GM12878 (cell line): ENCODE measurements at regions not wholly inside any gene's neighbourhood (a gene's known extent, or its start where the extent isn't known, plus 50 kb on each side); places are given as distances from the start of the nearest gene placed in this dataset.
"Not testable (repeated sequence)": the region's sequence is repeated elsewhere in the genome, so short reads cannot be mapped to it uniquely, and the experiment has no call there.

Experiments used
- ATAC-seq: fragments of 200-7000 bp; cut with Tn5 transposase; 3 replicates; pipeline ENCODE4 v1.9.1; 2020; ENCODE audit warnings: mild to moderate bottlenecking, moderate library complexity
- BruUV-seq: library from RNA; stranded (reverse); fragments of 400-500 nt; replicated peaks from 2 replicates; lab custom pipeline; 2021; lab: Mats Ljungman, UMichigan
- CTCF ChIA-PET: fragments of 300-600 bp; sonication (Branson Sonifier 250); formaldehyde crosslinking; extraction: SDS; loops from one replicate; lab custom pipeline; 2021; ENCODE audit warnings: inconsistent platforms; lab: Yijun Ruan, JAX
- POLR2A ChIA-PET: fragments of 350-600 bp; formaldehyde crosslinking; extraction: SDS; loops from one replicate; lab custom pipeline; 2021; ENCODE audit warnings: inconsistent platforms; lab: Charles Lee
- RAD21 ChIA-PET: fragments of 300-600 bp; sonication (Branson Sonifier 250); formaldehyde crosslinking; loops from one replicate; lab custom pipeline; 2023; ENCODE audit warnings: antibody characterized with exemption; ENCODE audit not compliant: unreplicated experiment; lab: Charles Lee
- SMC1A ChIA-PET: fragments of 300-600 bp; sonication (Branson Sonifier 250); formaldehyde crosslinking; loops from one replicate; lab custom pipeline; 2023; ENCODE audit not compliant: unreplicated experiment, uncharacterized antibody; lab: Charles Lee
- DNase-seq: peaks from one replicate; pipeline ENCODE4 v3.0.0-alpha.2; 2011; ENCODE audit warnings: low read depth, low spot score
- FAIRE-seq: peaks from 3 replicates; lab custom pipeline; 2011; peaks lifted over from hg19 to GRCh38; lab: Jason Lieb, UNC
- H2AFZ ChIP-seq: 2 replicates; pipeline ENCODE4 v1.6.0; 2011; ENCODE audit warnings: low read depth, low read length, control low read depth; ENCODE audit not compliant: control insufficient read depth
- H3K27ac ChIP-seq: 2 replicates; pipeline ENCODE4 v1.5.1; 2011; ENCODE audit warnings: control low read depth; ENCODE audit not compliant: control insufficient read depth, insufficient read depth
- H3K27me3 ChIP-seq, 2 experiments: replicated peaks in 1 of 2; 2 replicates each; pipeline versions ENCODE4 v1.6.0 to v1.6.1; 2011; ENCODE audit warnings: low read length in 1 of 2; ENCODE audit not compliant: control insufficient read depth in 2 of 2, insufficient read depth in 2 of 2
- H3K36me3 ChIP-seq, 2 experiments: 2 replicates each; pipeline ENCODE4 v1.5.1; 2011; ENCODE audit warnings: low read length in 1 of 2; ENCODE audit not compliant: control insufficient read depth in 2 of 2, insufficient read depth in 2 of 2
- H3K4me1 ChIP-seq: 2 replicates; pipeline ENCODE4 v1.6.1; 2011; ENCODE audit warnings: mild to moderate bottlenecking, low read length, moderate library complexity, mixed read lengths; ENCODE audit not compliant: control insufficient read depth, insufficient read depth
- H3K4me2 ChIP-seq: 2 replicates; pipeline ENCODE4 v1.6.0; 2011; ENCODE audit warnings: control low read depth; ENCODE audit not compliant: control insufficient read depth, insufficient read depth
- H3K4me3 ChIP-seq: fragments of 200-600 bp; sonication (generic); 2 replicates; pipeline ENCODE4 v1.5.1; 2016
- H3K79me2 ChIP-seq: 2 replicates; pipeline ENCODE4 v1.6.0; 2011; ENCODE audit warnings: low read length; ENCODE audit not compliant: control insufficient read depth, insufficient read depth
- H3K9ac ChIP-seq: 2 replicates; pipeline ENCODE4 v1.8.0; 2011; ENCODE audit warnings: low read length, control low read depth, mixed read lengths; ENCODE audit not compliant: control insufficient read depth, insufficient read depth
- H3K9me3 ChIP-seq: replicated peaks from 3 replicates; pipeline ENCODE4 v1.5.1; 2011; ENCODE audit warnings: mild to moderate bottlenecking, low read length; ENCODE audit not compliant: control insufficient read depth, insufficient read depth
- H4K20me1 ChIP-seq: 2 replicates; pipeline ENCODE4 v1.6.0; 2011; ENCODE audit not compliant: control insufficient read depth, insufficient read depth
- ASH2L ChIP-seq: fragments of 300-600, 200-600 bp; sonication (generic); IDR thresholded peaks from 2 replicates; pipeline ENCODE4 v1.6.1; 2017; ENCODE audit warnings: low read depth, mild to moderate bottlenecking, borderline replicate concordance
- CHD2 ChIP-seq: IDR thresholded peaks from 2 replicates; pipeline ENCODE4 v1.6.1; 2011; ENCODE audit warnings: low read depth, low read length, improper control_type of control experiment, borderline replicate concordance
- EZH2 ChIP-seq: IDR thresholded peaks from 2 replicates; pipeline ENCODE4 v1.6.1; 2012; ENCODE audit warnings: low read depth, mild to moderate bottlenecking, control low read depth, inconsistent platforms, low read length, borderline replicate concordance; ENCODE audit not compliant: control insufficient read depth
- HDAC2 ChIP-seq: fragments of 200-600 bp; sonication (generic); IDR thresholded peaks from 2 replicates; pipeline ENCODE4 v1.6.1; 2017
- HDGF ChIP-seq: fragments of 450-650 bp; IDR thresholded peaks from 2 replicates; pipeline ENCODE4 v1.6.1; 2016; ENCODE audit warnings: antibody characterized with exemption
- KDM1A ChIP-seq: fragments of 200-600 bp; sonication (generic); IDR thresholded peaks from 2 replicates; pipeline ENCODE4 v1.6.1; 2016; ENCODE audit warnings: borderline replicate concordance
- KLF5 ChIP-seq: fragments of 450-650 bp; IDR thresholded peaks from 2 replicates; pipeline ENCODE4 v1.6.1; 2014; ENCODE audit warnings: mild to moderate bottlenecking; ENCODE audit not compliant: partially characterized antibody
- NFYB ChIP-seq: IDR thresholded peaks from 2 replicates; pipeline ENCODE4 v1.6.1; 2011; ENCODE audit warnings: low read depth, mild to moderate bottlenecking, low read length, improper control_type of control experiment, moderate library complexity; ENCODE audit not compliant: insufficient read depth
- NR2C1 ChIP-seq: fragments of 450-650 bp; IDR thresholded peaks from 2 replicates; pipeline ENCODE4 v1.6.1; 2017; ENCODE audit warnings: antibody characterized with exemption, mild to moderate bottlenecking, moderate library complexity
- RBBP5 ChIP-seq: fragments of 200-600 bp; sonication (generic); conservative IDR thresholded peaks from 2 replicates; pipeline ENCODE4 v1.6.1; 2016
- SP1 ChIP-seq: IDR thresholded peaks from one replicate; pipeline ENCODE4 v1.6.1; 2011; ENCODE audit warnings: low read depth, low read length
- ZNF384 ChIP-seq: IDR thresholded peaks from 2 replicates; pipeline ENCODE4 v1.6.1; 2012; ENCODE audit warnings: low read depth, mild to moderate bottlenecking, low read length, improper control_type of control experiment, borderline replicate concordance
- WGBS: methylation state at CpG from one replicate; pipeline ENCODE4 v1.1.6; 2016; ENCODE audit warnings: low lambda C conversion rate; ENCODE audit not compliant: insufficient replicate concordance, insufficient coverage; ENCODE audit errors: missing lambda C conversion rate; 5-methylcytosine and 5-hydroxymethylcytosine counted together
- in situ Hi-C: fragments of 300-500 bp; cut with MboI; formaldehyde crosslinking; loops from 9 replicates; pipeline ENCODE4 v1.14.3; 2018; ENCODE audit warnings: mixed read lengths
- intact Hi-C: fragments of 100-400 bp; cut with micrococcal nuclease; formaldehyde crosslinking; loops from one replicate; pipeline ENCODE4 v1.14.2; 2022; ENCODE audit not compliant: unreplicated experiment
- TF ChIP-seq, protein P1 (sequence below): fragments of 450-650 bp; IDR thresholded peaks from 2 replicates; pipeline ENCODE4 v1.6.1; 2017; ENCODE audit warnings: mild to moderate bottlenecking, moderate library complexity
- TF ChIP-seq, protein P2 (sequence below): IDR thresholded peaks from 2 replicates; pipeline ENCODE4 v1.6.1; 2011; ENCODE audit warnings: mild to moderate bottlenecking, low read depth, low read length, moderate library complexity; ENCODE audit not compliant: insufficient replicate concordance

DNA sequence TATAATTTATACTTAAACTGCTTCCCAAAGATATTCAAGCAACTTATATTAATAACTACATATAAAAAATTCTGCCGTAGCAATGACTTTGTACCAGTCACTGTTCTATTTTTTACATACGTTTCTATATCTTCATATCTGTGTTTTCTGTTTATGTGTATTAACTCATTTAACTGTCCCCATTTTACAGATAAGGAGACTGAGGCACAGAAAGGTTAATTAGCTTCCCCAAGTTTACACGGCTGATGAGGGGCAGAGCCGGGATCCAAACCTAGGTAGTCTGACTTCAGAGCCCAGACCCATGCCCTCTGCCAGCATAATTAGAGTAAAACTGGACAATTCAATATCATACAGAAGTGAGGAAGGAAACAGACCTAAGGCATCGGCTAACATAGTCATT lies 259.7 kb upstream of the TUT7 start:
- Histone ChIP-seq H3K4me3 (no peak overlapping the region), H3K36me3 (no peaks in the 10 kb centered on the region), H2AFZ (no peak overlapping the region), H3K27ac (no peak overlapping the region), H3K4me2 (no peak overlapping the region), H4K20me1 (no peaks in the 10 kb centered on the region), H3K4me1 (no peaks in the 10 kb centered on the region), H3K79me2 (no peaks in the 10 kb centered on the region), H3K9ac (no peak overlapping the region), H3K9me3 (no peaks in the 10 kb centered on the region), H3K27me3 (no peaks in the 10 kb centered on the region)
- ChIA-PET POLR2A (no interaction called here), SMC1A (interaction anchor here (0.6 kb wide), 1 partner anchor 30 kb away, joined by 3 read pairs; no protein-coding TSS in a partner anchor), RAD21 (no interaction called here), CTCF (interaction anchor here (1.3 kb wide), 1 partner anchor 711 kb away, joined by 4 read pairs; no protein-coding TSS in a partner anchor)
- ATAC-seq: no peak
- TF ChIP-seq KDM1A (no peak), EZH2 (no peak), RBBP5 (no peak), CHD2 (no peak), NFYB (no peak), ASH2L (no peak), HDGF (no peak), HDAC2 (no peak), SP1 (no peak), KLF5 (no peak), ZNF384 (no peak), NR2C1 (no peak)
- TF ChIP-seq, protein P1, sequence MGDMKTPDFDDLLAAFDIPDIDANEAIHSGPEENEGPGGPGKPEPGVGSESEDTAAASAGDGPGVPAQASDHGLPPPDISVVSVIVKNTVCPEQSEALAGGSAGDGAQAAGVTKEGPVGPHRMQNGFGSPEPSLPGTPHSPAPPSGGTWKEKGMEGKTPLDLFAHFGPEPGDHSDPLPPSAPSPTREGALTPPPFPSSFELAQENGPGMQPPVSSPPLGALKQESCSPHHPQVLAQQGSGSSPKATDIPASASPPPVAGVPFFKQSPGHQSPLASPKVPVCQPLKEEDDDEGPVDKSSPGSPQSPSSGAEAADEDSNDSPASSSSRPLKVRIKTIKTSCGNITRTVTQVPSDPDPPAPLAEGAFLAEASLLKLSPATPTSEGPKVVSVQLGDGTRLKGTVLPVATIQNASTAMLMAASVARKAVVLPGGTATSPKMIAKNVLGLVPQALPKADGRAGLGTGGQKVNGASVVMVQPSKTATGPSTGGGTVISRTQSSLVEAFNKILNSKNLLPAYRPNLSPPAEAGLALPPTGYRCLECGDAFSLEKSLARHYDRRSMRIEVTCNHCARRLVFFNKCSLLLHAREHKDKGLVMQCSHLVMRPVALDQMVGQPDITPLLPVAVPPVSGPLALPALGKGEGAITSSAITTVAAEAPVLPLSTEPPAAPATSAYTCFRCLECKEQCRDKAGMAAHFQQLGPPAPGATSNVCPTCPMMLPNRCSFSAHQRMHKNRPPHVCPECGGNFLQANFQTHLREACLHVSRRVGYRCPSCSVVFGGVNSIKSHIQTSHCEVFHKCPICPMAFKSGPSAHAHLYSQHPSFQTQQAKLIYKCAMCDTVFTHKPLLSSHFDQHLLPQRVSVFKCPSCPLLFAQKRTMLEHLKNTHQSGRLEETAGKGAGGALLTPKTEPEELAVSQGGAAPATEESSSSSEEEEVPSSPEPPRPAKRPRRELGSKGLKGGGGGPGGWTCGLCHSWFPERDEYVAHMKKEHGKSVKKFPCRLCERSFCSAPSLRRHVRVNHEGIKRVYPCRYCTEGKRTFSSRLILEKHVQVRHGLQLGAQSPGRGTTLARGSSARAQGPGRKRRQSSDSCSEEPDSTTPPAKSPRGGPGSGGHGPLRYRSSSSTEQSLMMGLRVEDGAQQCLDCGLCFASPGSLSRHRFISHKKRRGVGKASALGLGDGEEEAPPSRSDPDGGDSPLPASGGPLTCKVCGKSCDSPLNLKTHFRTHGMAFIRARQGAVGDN: no peak
- TF ChIP-seq, protein P2, sequence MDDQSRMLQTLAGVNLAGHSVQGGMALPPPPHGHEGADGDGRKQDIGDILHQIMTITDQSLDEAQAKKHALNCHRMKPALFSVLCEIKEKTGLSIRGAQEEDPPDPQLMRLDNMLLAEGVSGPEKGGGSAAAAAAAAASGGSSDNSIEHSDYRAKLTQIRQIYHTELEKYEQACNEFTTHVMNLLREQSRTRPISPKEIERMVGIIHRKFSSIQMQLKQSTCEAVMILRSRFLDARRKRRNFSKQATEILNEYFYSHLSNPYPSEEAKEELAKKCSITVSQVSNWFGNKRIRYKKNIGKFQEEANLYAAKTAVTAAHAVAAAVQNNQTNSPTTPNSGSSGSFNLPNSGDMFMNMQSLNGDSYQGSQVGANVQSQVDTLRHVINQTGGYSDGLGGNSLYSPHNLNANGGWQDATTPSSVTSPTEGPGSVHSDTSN: no peak
- 66% methylated on average over 5 of the region's 5 CpGs for WGBS
- in situ Hi-C loops: loop anchor here (10.0 kb wide), 1 partner anchor 711 kb away; no protein-coding TSS in a partner anchor
- DNase-seq: no peak
- intact Hi-C loops: no loop called here
- BruUV-seq: no TSS peak
- FAIRE-seq: no peak

DNA sequence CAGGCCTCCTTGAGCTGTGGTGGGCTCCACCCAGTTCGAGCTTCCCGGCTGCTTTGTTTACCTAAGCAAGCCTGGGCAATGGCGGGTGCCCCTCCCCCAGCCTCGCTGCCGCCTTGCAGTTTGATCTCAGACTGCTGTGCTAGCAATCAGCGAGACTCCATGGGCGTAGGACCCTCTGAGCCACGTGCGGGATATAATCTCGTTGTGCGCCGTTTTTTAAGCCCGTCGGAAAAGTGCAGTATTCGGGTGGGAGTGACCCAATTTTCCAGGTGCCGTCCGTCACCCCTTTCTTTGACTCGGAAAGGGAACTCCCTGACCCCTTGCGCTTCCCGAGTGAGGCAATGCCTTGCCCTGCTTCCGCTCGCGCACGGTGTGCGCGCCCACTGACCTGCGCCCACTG lies 257.3 kb upstream of the TUT7 start:
- H3K27me3 ChIP-seq, H2AFZ ChIP-seq, H3K4me2 ChIP-seq, H3K9me3 ChIP-seq, H4K20me1 ChIP-seq, SMC1A ChIA-PET, DNase-seq, POLR2A ChIA-PET, H3K27ac ChIP-seq, intact Hi-C loops, H3K9ac ChIP-seq, CTCF ChIA-PET, H3K4me3 ChIP-seq, RAD21 ChIA-PET, ATAC-seq, FAIRE-seq, H3K79me2 ChIP-seq, BruUV-seq, H3K4me1 ChIP-seq, H3K36me3 ChIP-seq: not testable (repeated sequence)
- in situ Hi-C loops: loop anchor here (10.0 kb wide), 1 partner anchor 713 kb away; no protein-coding TSS in a partner anchor
- 62% methylated on average over 22 of the region's 27 CpGs for WGBS
